HCT116 (cell line): ENCODE measurements at regions not wholly inside any gene's neighbourhood (a gene's known extent, or its start where the extent isn't known, plus 50 kb on each side); places are given as distances from the start of the nearest gene placed in this dataset.

ENCODE experiments used
- ATAC-seq: fragments of 200-7000 bp; cut with Tn5 transposase; 2 replicates; pipeline ENCODE4 v1.9.1; 2020; ENCODE audit warnings: mild to moderate bottlenecking, moderate library complexity
- BruUV-seq: library from RNA; stranded (reverse); fragments of 400-500 nt; replicated peaks from 2 replicates; lab custom pipeline; 2021; lab: Mats Ljungman, UMichigan
- CTCF ChIA-PET: fragments of 300-600 bp; sonication (Branson Sonifier 250); formaldehyde crosslinking; loops from one replicate; lab custom pipeline; 2021; ENCODE audit warnings: antibody characterized with exemption; lab: Charles Lee
- POLR2A ChIA-PET: fragments of 300-600, 350-600 bp; sonication (Branson Sonifier 250); formaldehyde crosslinking; loops from one replicate; lab custom pipeline; 2021; ENCODE audit warnings: antibody characterized with exemption; lab: Charles Lee
- RAD21 ChIA-PET, 2 experiments: fragments of 300-600 bp; sonication (Branson Sonifier 250); formaldehyde crosslinking; loops; one replicate each; lab custom pipeline; 2023; ENCODE audit warnings: low total read pairs in 2 of 2; ENCODE audit not compliant: uncharacterized antibody in 2 of 2, unreplicated experiment in 2 of 2, low non-redundant PET in 1 of 2; lab: Charles Lee
- DNase-seq: peaks from one replicate; pipeline ENCODE4 v3.0.0-alpha.2; 2010; ENCODE audit warnings: low read depth, low spot score
- H2AFZ ChIP-seq: fragments of 200-600 bp; shearing (Covaris generic), sonication (generic); 2 replicates; pipeline ENCODE4 v1.6.1; 2017; ENCODE audit warnings: low read depth, mixed run types, mixed read lengths, antibody characterized with exemption, low read length; ENCODE audit not compliant: poor library complexity, severe bottlenecking
- H3K27ac ChIP-seq: 2 replicates; pipeline ENCODE4 v1.5.1; 2012; ENCODE audit warnings: low read depth, low read length
- H3K27me3 ChIP-seq: fragments of 200-600 bp; sonication (generic); 2 replicates; pipeline ENCODE4 v1.6.1; 2016; ENCODE audit warnings: mixed run types, low read length, mixed read lengths; ENCODE audit not compliant: insufficient read depth
- H3K36me3 ChIP-seq, 2 experiments: fragments of 200-500 bp in 1 of 2; fragments of 200-600 bp in 1 of 2; sonication (Bioruptor generic) in 1 of 2; sonication (generic) in 1 of 2; 2 replicates each; pipeline versions ENCODE4 v1.5.1 to v1.6.1; 2014 to 2016; ENCODE audit warnings: low read length in 2 of 2, inconsistent platforms in 1 of 2, mixed read lengths in 1 of 2, mixed run types in 1 of 2; ENCODE audit not compliant: insufficient read depth in 2 of 2, control insufficient read depth in 1 of 2
- H3K4me1 ChIP-seq, 2 experiments: fragments of 200-600 bp in 1 of 2; sonication (generic) in 1 of 2; 2 replicates each; pipeline versions ENCODE4 v1.5.1 to v1.6.1; 2012 to 2017; ENCODE audit warnings: low read length in 2 of 2, inconsistent platforms in 1 of 2, mild to moderate bottlenecking in 1 of 2, mixed read lengths in 1 of 2, mixed run types in 1 of 2, moderate library complexity in 1 of 2; ENCODE audit not compliant: insufficient read depth in 2 of 2, control insufficient read depth in 1 of 2
- H3K4me2 ChIP-seq: fragments of 200-600 bp; sonication (generic); 2 replicates; pipeline ENCODE4 v1.6.1; 2017; ENCODE audit warnings: mixed run types, low read length, mixed read lengths
- H3K4me3 ChIP-seq, 2 experiments: fragments of 200-600 bp in 1 of 2; sonication (generic) in 1 of 2; replicated peaks in 1 of 2; 2 replicates each; pipeline ENCODE4 v1.5.1; 2011 to 2016; ENCODE audit warnings: low read length in 2 of 2, control low read depth in 1 of 2, low read depth in 1 of 2, mild to moderate bottlenecking in 1 of 2, mixed read lengths in 1 of 2, mixed run types in 1 of 2
- H3K79me2 ChIP-seq: fragments of 200-600 bp; sonication (generic); 2 replicates; pipeline ENCODE4 v1.6.1; 2017; ENCODE audit warnings: mild to moderate bottlenecking, mixed run types, low read length, moderate library complexity, mixed read lengths; ENCODE audit not compliant: insufficient read depth
- H3K9ac ChIP-seq: fragments of 200-600 bp; sonication (generic); 2 replicates; pipeline ENCODE4 v1.6.1; 2016; ENCODE audit warnings: low read length, mixed read lengths
- H3K9me2 ChIP-seq: fragments of 200-600 bp; sonication (generic), shearing (Covaris generic); 2 replicates; pipeline ENCODE4 v1.6.1; 2017; ENCODE audit warnings: mixed run types, mild to moderate bottlenecking, moderate library complexity; ENCODE audit not compliant: insufficient read depth
- H3K9me3 ChIP-seq, 2 experiments: fragments of 200-500 bp in 1 of 2; fragments of 200-600 bp in 1 of 2; sonication (Bioruptor generic) in 1 of 2; sonication (generic) in 1 of 2; 2 replicates each; pipeline ENCODE4 v1.6.1; 2014 to 2017; ENCODE audit warnings: low read length in 2 of 2, mixed read lengths in 2 of 2, inconsistent platforms in 1 of 2, low read depth in 1 of 2, mild to moderate bottlenecking in 1 of 2, mixed run types in 1 of 2, moderate library complexity in 1 of 2; ENCODE audit not compliant: control insufficient read depth in 1 of 2, insufficient read depth in 1 of 2
- H4K20me1 ChIP-seq: fragments of 200-600 bp; sonication (generic), shearing (Covaris generic); 2 replicates; pipeline ENCODE4 v1.6.1; 2017; ENCODE audit warnings: mixed run types, mild to moderate bottlenecking, moderate library complexity; ENCODE audit not compliant: insufficient read depth
- ATF3 ChIP-seq: IDR thresholded peaks from 2 replicates; pipeline ENCODE4 v1.6.1; 2012
- CEBPB ChIP-seq: IDR thresholded peaks from 2 replicates; pipeline ENCODE4 v1.6.1; 2012; ENCODE audit warnings: low read depth
- EGR1 ChIP-seq: IDR thresholded peaks from 2 replicates; pipeline ENCODE4 v1.6.1; 2012; ENCODE audit warnings: low read depth
- ELF1 ChIP-seq: IDR thresholded peaks from 2 replicates; pipeline ENCODE4 v1.6.1; 2012; ENCODE audit warnings: low read depth, borderline replicate concordance
- EZH2 ChIP-seq: fragments of 200-600 bp; sonication (generic); IDR thresholded peaks from 2 replicates; pipeline ENCODE4 v1.6.1; 2017; ENCODE audit warnings: antibody characterized with exemption, mixed run types
- FOSL1 ChIP-seq: IDR thresholded peaks from 2 replicates; pipeline ENCODE4 v1.6.1; 2012; ENCODE audit warnings: low read depth
- JUND ChIP-seq: IDR thresholded peaks from 2 replicates; pipeline ENCODE4 v1.6.1; 2012
- MAX ChIP-seq: IDR thresholded peaks from 2 replicates; pipeline ENCODE4 v1.6.1; 2012
- RAD21 ChIP-seq: IDR thresholded peaks from 2 replicates; pipeline ENCODE4 v1.6.1; 2012; ENCODE audit warnings: low read depth, mild to moderate bottlenecking
- SIN3A ChIP-seq: IDR thresholded peaks from 2 replicates; pipeline ENCODE4 v1.6.1; 2012; ENCODE audit warnings: low read depth
- SP1 ChIP-seq: IDR thresholded peaks from 2 replicates; pipeline ENCODE4 v1.6.1; 2012; ENCODE audit warnings: low read depth
- SRF ChIP-seq: IDR thresholded peaks from 2 replicates; pipeline ENCODE4 v1.6.1; 2012; ENCODE audit warnings: low read depth
- TCF7L2 ChIP-seq: IDR thresholded peaks from 2 replicates; pipeline ENCODE4 v1.7.0; 2011; ENCODE audit warnings: borderline replicate concordance, inconsistent platforms; ENCODE audit not compliant: insufficient read depth, insufficient read length; ENCODE audit errors: extremely low read depth
- YY1 ChIP-seq: IDR thresholded peaks from 2 replicates; pipeline ENCODE4 v1.6.1; 2011; ENCODE audit warnings: low read length, low read depth, moderate library complexity, mild to moderate bottlenecking; ENCODE audit not compliant: insufficient replicate concordance; ENCODE audit errors: extremely low read depth
- ZNF274 ChIP-seq: fragments of 200-500 bp; sonication (Bioruptor generic); IDR thresholded peaks from 2 replicates; pipeline ENCODE4 v1.6.1; 2014; ENCODE audit warnings: mild to moderate bottlenecking, low read depth, low read length, inconsistent platforms
- intact Hi-C: fragments of 100-400 bp; cut with micrococcal nuclease; formaldehyde crosslinking; loops from 2 replicates; pipeline ENCODE4 v1.10.0; 2022
- TF ChIP-seq, protein P1 (sequence below): IDR thresholded peaks from 2 replicates; pipeline ENCODE4 v1.6.1; 2012; ENCODE audit warnings: low read depth

DNA sequence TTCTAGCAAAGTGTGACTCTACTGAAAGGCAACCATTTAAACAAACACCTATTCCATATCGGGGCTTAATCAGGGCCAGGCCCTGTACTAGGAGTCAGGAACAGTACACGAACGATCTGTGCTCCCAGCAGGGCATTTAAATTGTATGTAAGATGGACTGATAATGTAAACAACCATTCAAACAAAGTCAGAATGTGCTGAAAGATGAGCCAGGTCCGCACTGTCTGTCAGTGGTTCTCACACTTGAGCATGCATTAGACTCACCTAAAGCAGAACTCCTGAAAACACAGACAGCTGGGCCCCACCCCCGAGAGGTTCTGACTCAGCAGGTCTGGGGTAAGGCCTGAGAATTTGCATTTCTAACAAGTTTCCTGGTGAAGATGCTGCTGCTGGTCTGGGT is 81.6 kb downstream of the PXDC1 start (continued):
- TF ChIP-seq MAX (no peak), JUND (no peak), YY1 (no peak), EZH2 (no peak), EGR1 (no peak), SP1 (no peak), ATF3 (no peak)
- TF ChIP-seq, all 23 proteins: peak for 0

DNA sequence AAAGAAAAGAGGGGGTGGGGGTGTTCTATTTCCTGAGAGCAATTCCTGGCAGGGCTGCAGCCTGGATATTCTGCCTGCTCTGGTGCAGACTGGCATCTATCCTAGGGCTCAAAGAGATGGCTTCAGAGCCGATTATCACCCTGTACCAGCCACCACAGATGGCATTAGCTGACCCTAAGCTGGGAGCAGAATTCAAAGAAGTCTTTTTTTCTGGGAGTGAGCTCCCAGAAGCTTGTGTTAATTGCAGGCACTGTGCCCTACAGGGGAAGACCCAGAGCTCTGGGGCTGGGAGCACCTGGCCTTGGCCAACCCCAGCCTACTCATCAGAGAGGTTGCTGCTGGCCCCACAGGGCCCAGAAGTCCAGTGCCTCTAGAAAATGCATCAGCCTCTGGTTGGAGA is 85.9 kb downstream of the PXDC1 start:
- Histone ChIP-seq H3K9me3 (peaks cover 5 to 8% of the 10 kb centered on the region in 2 experiments; a peak in 1 of 4 replicates), H3K9ac (no peak overlapping the region), H3K4me1 (no peaks in the 10 kb centered on the region), H3K27ac (no peak overlapping the region), H3K4me2 (no peak overlapping the region), H3K79me2 (no peaks in the 10 kb centered on the region), H3K4me3 (no peak overlapping the region), H3K27me3 (no peaks in the 10 kb centered on the region), H3K9me2 (no peaks in the 10 kb centered on the region), H4K20me1 (no peaks in the 10 kb centered on the region), H3K36me3 (no peaks in the 10 kb centered on the region), H2AFZ (no peak overlapping the region)
- no peak for TF ChIP-seq ELF1
- DNase-seq: no peak
- no TSS peak for BruUV-seq
- intact Hi-C loops: no loop called here
- CTCF ChIA-PET: no interaction called here
- RAD21 ChIA-PET: no interaction called here
- ATAC-seq: no peak
- POLR2A ChIA-PET: no interaction called here

DNA sequence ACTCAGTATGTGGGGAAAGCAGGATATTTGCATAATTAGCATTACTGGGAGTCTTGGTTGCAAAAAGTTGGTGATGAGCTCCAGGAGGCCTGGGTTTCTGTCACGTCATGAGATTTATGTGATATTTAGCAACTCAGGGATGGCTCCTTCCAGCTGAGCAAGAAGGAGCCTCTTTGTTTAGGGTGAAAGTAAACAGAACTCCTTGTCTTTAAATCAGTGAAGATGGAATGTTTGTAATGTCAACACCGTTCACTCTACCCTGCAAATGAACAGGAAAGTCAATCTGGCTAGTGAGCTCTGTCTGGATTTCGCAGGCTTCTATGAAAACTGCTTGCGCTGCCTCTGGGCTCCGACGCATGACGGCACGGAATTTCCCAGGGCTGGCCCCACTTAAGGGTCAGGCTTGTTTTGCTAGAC is 86.9 kb downstream of the PXDC1 start:
- Histone ChIP-seq H3K4me2 (no peak overlapping the region), H3K79me2 (no peaks in the 10 kb centered on the region), H4K20me1 (no peaks in the 10 kb centered on the region), H3K27ac (no peak overlapping the region), H3K4me3 (no peak overlapping the region), H3K27me3 (no peaks in the 10 kb centered on the region), H3K9me2 (no peaks in the 10 kb centered on the region), H3K9me3 (peaks cover 5% of the 10 kb centered on the region in 2 experiments; a peak in 1 of 4 replicates), H3K36me3 (no peaks in the 10 kb centered on the region), H3K9ac (no peak overlapping the region), H2AFZ (no peak overlapping the region), H3K4me1 (no peaks in the 10 kb centered on the region)
- DNase-seq (no peak), ATAC-seq (no peak)
- CTCF ChIA-PET: no interaction called here
- RAD21 ChIA-PET: no interaction called here
- POLR2A ChIA-PET: no interaction called here
- intact Hi-C loops: no loop called here
- no TSS peak for BruUV-seq
- TF ChIP-seq RAD21: no peak
- no peak for TF ChIP-seq SRF
- no peak for TF ChIP-seq ZNF274
- no peak for TF ChIP-seq JUND
- no peak for TF ChIP-seq FOSL1
- TF ChIP-seq YY1: no peak
- no peak for TF ChIP-seq TCF7L2
- no peak for TF ChIP-seq CEBPB
- no peak for TF ChIP-seq EZH2
- no peak for TF ChIP-seq SP1
- TF ChIP-seq SIN3A: no peak
- no peak for TF ChIP-seq EGR1
- TF ChIP-seq, protein P1, sequence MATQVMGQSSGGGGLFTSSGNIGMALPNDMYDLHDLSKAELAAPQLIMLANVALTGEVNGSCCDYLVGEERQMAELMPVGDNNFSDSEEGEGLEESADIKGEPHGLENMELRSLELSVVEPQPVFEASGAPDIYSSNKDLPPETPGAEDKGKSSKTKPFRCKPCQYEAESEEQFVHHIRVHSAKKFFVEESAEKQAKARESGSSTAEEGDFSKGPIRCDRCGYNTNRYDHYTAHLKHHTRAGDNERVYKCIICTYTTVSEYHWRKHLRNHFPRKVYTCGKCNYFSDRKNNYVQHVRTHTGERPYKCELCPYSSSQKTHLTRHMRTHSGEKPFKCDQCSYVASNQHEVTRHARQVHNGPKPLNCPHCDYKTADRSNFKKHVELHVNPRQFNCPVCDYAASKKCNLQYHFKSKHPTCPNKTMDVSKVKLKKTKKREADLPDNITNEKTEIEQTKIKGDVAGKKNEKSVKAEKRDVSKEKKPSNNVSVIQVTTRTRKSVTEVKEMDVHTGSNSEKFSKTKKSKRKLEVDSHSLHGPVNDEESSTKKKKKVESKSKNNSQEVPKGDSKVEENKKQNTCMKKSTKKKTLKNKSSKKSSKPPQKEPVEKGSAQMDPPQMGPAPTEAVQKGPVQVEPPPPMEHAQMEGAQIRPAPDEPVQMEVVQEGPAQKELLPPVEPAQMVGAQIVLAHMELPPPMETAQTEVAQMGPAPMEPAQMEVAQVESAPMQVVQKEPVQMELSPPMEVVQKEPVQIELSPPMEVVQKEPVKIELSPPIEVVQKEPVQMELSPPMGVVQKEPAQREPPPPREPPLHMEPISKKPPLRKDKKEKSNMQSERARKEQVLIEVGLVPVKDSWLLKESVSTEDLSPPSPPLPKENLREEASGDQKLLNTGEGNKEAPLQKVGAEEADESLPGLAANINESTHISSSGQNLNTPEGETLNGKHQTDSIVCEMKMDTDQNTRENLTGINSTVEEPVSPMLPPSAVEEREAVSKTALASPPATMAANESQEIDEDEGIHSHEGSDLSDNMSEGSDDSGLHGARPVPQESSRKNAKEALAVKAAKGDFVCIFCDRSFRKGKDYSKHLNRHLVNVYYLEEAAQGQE: no peak
